Uterus (tissue), 2 donors: ENCODE measurements at regions not wholly inside any gene's neighbourhood (a gene's known extent, or its start where the extent isn't known, plus 50 kb on each side); places are given as distances from the start of the nearest gene placed in this dataset.

ENCODE experiments used
- POLR2A ChIP-seq, 2 donors: fragments of 450-650 bp; IDR thresholded peaks; one replicate each; pipeline ENCODE4 v1.6.1; 2016; ENCODE audit warnings: antibody characterized with exemption in 2 of 2, mild to moderate bottlenecking in 1 of 2, moderate library complexity in 1 of 2
- TF ChIP-seq, protein P1 (sequence below), 4 experiments: fragments of 200-600 bp in 2 of 4; fragments of 450-650 bp in 2 of 4; sonication (generic) in 2 of 4; IDR thresholded peaks; one replicate each; pipeline ENCODE4 v1.5.1; 2016 to 2019; ENCODE audit warnings: antibody characterized with exemption in 4 of 4, mild to moderate bottlenecking in 2 of 4, moderate library complexity in 1 of 4

DNA sequence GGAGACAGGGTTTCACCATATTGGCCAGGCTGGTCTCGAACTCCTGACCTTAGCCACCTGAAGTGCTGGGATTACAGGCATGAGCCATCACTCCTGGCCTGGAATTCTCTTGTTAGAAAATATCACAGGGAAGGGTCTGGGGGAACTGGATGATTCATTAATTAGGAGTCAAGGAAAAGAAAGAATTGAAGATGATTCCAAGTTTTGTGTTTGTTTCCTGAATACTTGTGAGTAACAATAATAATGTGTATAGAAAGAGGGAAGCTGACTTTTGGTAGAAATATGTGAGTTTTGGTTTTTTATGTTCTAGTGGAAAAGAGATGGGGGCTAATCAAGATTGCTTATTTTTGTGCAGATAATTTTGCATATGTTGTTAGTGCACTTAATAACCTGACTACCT, 77.3 kb upstream of the CLNK start:
- TF ChIP-seq, protein P1, sequence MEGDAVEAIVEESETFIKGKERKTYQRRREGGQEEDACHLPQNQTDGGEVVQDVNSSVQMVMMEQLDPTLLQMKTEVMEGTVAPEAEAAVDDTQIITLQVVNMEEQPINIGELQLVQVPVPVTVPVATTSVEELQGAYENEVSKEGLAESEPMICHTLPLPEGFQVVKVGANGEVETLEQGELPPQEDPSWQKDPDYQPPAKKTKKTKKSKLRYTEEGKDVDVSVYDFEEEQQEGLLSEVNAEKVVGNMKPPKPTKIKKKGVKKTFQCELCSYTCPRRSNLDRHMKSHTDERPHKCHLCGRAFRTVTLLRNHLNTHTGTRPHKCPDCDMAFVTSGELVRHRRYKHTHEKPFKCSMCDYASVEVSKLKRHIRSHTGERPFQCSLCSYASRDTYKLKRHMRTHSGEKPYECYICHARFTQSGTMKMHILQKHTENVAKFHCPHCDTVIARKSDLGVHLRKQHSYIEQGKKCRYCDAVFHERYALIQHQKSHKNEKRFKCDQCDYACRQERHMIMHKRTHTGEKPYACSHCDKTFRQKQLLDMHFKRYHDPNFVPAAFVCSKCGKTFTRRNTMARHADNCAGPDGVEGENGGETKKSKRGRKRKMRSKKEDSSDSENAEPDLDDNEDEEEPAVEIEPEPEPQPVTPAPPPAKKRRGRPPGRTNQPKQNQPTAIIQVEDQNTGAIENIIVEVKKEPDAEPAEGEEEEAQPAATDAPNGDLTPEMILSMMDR (IDR thresholded peaks at IDR 0.05) = no peak
- TF ChIP-seq POLR2A (IDR thresholded peaks at IDR 0.05) = no peak
